Mesodermal cell (in vitro differentiated cells): ENCODE measurements at regions not wholly inside any gene's neighbourhood (a gene's known extent, or its start where the extent isn't known, plus 50 kb on each side); places are given as distances from the start of the nearest gene placed in this dataset.
"Not testable (repeated sequence)": the region's sequence is repeated elsewhere in the genome, so short reads cannot be mapped to it uniquely, and the experiment has no call there.

ENCODE experiments used
- H3K27ac ChIP-seq: 2 replicates; pipeline ENCODE4 v1.7.0; 2013; ENCODE audit warnings: mild to moderate bottlenecking, low read depth, low read length, moderate library complexity; ENCODE audit not compliant: severe bottlenecking
- H3K36me3 ChIP-seq: 2 replicates; pipeline ENCODE4 v1.7.1; 2013; ENCODE audit warnings: mild to moderate bottlenecking, low read length, moderate library complexity; ENCODE audit not compliant: control insufficient read depth, insufficient read depth
- H3K4me1 ChIP-seq: one replicate; pipeline ENCODE4 v1.7.1; 2013; ENCODE audit warnings: mild to moderate bottlenecking, low read length; ENCODE audit not compliant: insufficient read depth, control insufficient read depth, poor library complexity, severe bottlenecking
- H3K4me3 ChIP-seq: 2 replicates; pipeline ENCODE4 v1.7.0; 2013; ENCODE audit warnings: low read length, control low read depth, mild to moderate bottlenecking; ENCODE audit not compliant: insufficient read depth, poor library complexity, severe bottlenecking; ENCODE audit errors: extremely low read depth
- H3K9me3 ChIP-seq: 2 replicates; pipeline ENCODE4 v1.7.1; 2013; ENCODE audit warnings: mild to moderate bottlenecking, low read length, moderate library complexity; ENCODE audit not compliant: control insufficient read depth
- WGBS, 2 experiments: methylation state at CpG; one replicate each; pipeline ENCODE4 v1.1.5; 2013; ENCODE audit warnings: missing lambda C conversion rate in 2 of 2; ENCODE audit not compliant: insufficient coverage in 2 of 2; 5-methylcytosine and 5-hydroxymethylcytosine counted together

DNA sequence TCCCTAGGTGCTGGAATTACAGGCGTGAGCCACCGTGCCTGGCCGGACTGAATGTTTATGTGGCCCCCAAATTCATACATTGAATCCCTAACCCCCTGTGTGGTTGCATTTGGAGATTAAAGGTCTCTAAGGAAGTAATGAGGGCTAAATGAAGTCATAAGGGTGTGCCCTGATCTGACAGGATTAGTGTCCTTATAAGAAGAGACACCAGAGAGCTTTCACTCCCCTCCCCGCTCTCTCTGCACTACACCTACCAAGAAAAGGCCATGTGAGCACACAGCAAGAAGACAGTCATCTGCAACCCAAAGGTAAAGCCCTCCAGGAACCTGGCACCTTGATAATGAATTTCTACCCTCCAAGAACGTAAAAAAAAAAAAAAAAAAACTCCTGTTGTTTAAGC is 212.1 kb upstream of the CAND1 start:
- Histone ChIP-seq H3K4me1 (peaks cover 2% of the 10 kb centered on the region), H3K36me3 (no peaks in the 10 kb centered on the region), H3K27ac (no peak overlapping the region), H3K9me3 (no peaks in the 10 kb centered on the region), H3K4me3 (no peak overlapping the region)
- 100% methylated on average over 3 of the region's 5 CpGs; no CpG with 5 or more reads in 1 of the 2 experiments for WGBS, 2 experiments

GRCh38 chr12:67062193-67062592 is 207.0 kb upstream of the CAND1 start:
- no peaks in the 10 kb centered on the region for H3K4me1 ChIP-seq
- H3K9me3 ChIP-seq = no peaks in the 10 kb centered on the region
- 100% methylated on average over 1 of the region's 2 CpGs; no CpG with 5 or more reads in 1 of the 2 experiments for WGBS, 2 experiments
- no peak overlapping the region for H3K4me3 ChIP-seq
- H3K27ac ChIP-seq = no peak overlapping the region
- no peaks in the 10 kb centered on the region for H3K36me3 ChIP-seq

DNA sequence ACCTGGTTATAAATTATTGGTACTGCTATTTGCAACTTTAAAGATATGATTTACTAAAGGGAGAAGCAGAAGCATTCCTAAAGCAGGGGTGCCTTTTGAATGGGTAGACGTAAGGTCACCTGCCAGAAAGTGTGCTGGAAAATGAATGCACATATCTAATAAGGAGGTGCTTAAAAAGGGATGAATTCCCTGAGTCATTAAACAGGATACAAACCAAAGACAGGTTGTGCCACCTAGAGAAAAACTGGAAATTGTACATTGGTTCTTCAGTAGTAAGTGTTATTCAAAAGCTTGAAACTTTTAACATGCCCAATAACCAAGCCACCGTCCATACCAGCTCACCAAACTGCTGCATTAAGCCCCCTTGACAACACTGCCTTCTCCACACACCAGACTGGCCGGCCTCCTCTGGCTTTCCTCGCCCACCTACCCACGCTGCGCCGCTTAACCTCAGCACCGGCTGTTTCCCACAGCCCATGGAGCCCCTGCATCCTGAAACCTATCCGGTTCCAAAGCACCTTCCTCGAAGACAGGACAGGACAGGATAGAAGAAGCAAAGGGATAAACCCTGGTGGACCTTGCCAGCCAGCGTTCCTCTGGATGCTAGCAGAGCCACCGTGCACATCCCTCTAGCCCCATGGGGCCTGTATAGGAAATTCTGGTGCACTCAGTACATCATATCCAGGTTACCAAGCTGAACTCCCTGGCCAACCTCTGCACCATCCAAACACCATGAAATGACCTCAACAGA is 201.5 kb upstream of the CAND1 start:
- H3K27ac ChIP-seq = no peak overlapping the region
- no peaks in the 10 kb centered on the region for H3K9me3 ChIP-seq
- 28 to 31% methylated on average over 10 to 11 of the region's 12 CpGs for WGBS, 2 experiments
- H3K4me1 ChIP-seq = peaks cover 11% of the 10 kb centered on the region
- no peaks in the 10 kb centered on the region for H3K36me3 ChIP-seq
- H3K4me3 ChIP-seq = peak overlapping the region; percentile 53

DNA sequence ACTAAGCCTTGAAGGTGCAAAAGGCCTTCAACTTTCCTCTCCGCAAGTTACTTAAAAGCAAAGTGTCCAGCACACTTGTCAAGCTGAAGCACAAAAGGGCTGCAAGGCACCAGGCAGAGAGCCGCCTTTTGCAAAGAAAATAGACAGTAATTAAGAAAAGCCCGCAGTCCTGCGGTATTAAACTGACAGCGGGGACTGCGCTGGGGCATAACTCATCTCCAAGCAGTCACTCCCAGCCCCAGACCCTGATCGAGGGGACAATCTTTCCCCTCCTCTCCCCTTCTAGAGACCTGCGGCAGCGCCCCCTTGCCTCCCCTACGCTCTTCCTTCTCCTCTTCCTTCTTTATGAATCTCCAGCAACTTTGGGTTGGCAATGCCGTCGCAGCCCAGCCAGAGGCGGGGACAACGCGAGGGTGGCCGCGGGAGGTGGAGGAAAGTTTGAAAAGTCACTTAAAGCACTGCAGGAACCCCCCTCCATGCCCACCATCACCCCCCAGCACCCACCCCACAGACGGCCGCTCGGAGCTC is 200.9 kb upstream of the CAND1 start:
- H3K27ac ChIP-seq = no peak overlapping the region
- H3K4me1 ChIP-seq = peaks cover 11% of the 10 kb centered on the region
- no peaks in the 10 kb centered on the region for H3K9me3 ChIP-seq
- 3% methylated on average over 6 to 10 of the region's 20 CpGs for WGBS, 2 experiments
- no peaks in the 10 kb centered on the region for H3K36me3 ChIP-seq
- H3K4me3 ChIP-seq = peak overlapping the region; percentile 53

- Histone ChIP-seq H3K27ac (peak overlapping the region; percentile 56), H3K36me3 (no peaks in the 10 kb centered on the region), H3K4me3 (peak overlapping the region; percentile 53), H3K4me1 (peaks cover 11% of the 10 kb centered on the region), H3K9me3 (no peaks in the 10 kb centered on the region)
- WGBS, 2 experiments = 0% methylated on average over 28 to 47 of the region's 81 CpGs
Observed at GRCh38 chr12:67068761-67069450, 200.3 kb upstream of the CAND1 start.

DNA sequence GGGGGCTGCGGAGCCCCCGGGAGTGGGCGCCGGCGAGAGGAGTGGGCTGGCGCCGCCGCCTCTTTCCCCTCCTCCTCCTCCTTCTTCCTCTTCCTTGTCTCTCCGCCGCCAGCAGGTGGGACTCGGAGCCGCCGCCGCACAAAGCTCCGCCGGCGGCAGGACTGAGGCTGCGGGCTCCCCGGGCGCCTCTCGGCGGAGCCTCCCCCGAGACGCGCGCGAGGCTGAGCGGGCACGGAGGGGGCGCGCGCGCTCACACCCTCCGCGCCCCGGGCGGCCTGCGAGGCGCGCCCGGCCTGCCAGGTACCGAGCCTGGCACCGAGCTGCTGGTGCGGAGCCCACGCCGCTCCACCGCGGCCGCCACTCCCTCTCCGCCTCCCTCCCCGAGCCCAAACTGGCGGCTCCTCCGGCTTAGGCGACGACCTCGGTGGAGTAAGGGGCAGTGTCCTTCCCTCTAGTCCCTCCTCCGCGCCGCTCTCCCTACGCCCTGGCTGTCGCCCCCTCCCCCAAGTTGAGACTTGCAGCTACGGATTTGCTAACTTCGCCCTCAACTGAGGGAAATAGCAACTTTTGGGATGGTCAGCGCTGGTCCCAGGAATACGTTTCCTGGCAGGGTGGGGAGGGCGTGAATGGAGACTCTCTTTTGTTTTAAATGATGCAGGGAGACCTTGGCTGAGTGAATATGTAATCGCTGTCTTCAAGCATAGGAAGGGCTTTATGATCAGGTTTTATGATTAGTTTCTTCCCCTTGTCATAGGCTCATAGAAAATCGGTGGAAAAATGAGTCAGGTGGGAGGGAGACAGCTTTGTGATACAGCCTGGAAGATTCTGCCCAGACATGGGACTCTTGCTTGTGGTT is 199.5 kb upstream of the CAND1 start:
- Histone ChIP-seq H3K27ac (no peak overlapping the region), H3K36me3 (no peaks in the 10 kb centered on the region), H3K4me3 (peak overlapping the region; percentile 53), H3K4me1 (peaks cover 11% of the 10 kb centered on the region), H3K9me3 (no peaks in the 10 kb centered on the region)
- 0 to 1% methylated on average over 37 to 60 of the region's 68 CpGs for WGBS, 2 experiments

DNA sequence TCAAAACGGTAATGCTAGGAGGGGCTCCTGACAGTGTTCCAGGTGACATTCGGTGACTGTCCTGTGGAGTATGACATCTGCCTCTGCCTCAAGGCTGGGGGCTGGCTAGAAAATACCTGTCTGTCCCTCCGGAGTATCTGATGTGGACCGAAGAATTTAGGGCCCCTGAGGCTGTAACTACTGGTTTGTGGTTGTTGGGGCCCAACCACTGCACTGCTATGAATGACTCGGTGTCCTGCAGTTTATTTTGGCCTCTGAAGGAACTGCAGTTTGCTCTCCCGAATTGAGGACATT is 198.9 kb upstream of the CAND1 start:
- H3K4me1 ChIP-seq = peaks cover 11% of the 10 kb centered on the region
- H3K4me3 ChIP-seq = peak overlapping the region; percentile 53

DNA sequence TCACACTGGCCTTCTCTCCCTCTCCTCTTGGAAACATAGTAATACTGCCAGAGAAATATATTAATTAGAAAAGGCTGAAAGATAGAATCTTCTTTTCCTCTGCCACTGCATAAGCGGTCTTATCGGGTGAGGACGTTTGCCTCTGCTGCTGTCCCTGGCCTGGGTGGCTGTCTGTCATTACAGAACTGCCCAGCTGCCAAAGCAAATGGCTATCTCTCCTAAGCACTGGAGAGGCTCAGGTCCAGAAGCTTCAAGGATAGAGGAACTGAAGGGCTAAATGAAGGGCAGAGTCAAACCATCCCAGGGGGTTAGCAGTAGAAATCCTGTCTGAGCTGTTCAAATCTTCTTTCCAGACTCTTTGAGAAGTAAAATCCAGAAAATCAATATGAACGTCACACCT is 198.6 kb upstream of the CAND1 start:
- Histone ChIP-seq H3K36me3 (no peaks in the 10 kb centered on the region), H3K4me1 (peaks cover 11% of the 10 kb centered on the region), H3K4me3 (no peak overlapping the region), H3K27ac (no peak overlapping the region), H3K9me3 (no peaks in the 10 kb centered on the region)
- WGBS, 2 experiments = 85 to 88% methylated on average over 4 of the region's 4 CpGs

More for the DNA sequence above, 198.9 kb upstream of the CAND1 start:
- Histone ChIP-seq H3K27ac (no peak overlapping the region), H3K9me3 (no peaks in the 10 kb centered on the region), H3K36me3 (no peaks in the 10 kb centered on the region)
- 37 to 43% methylated on average over 3 to 5 of the region's 6 CpGs for WGBS, 2 experiments

DNA sequence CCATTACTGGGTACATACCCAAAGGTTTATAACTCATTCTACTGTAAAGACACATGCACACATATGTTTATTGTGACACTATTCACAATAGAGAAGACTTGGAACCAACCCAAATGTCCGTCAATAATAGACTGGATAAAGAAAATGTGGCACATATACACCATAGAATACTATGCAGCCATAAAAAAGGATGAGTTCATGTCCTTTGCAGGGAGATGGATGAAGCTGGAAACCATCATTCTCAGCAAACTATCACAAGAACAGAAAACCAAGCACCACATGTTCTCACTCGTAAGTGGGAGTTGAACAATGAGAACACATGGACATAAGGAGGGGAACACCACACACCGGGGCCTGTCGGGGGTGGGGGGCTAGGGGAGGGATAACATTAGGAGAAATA is 196.9 kb upstream of the CAND1 start:
- H3K4me3 ChIP-seq, H3K9me3 ChIP-seq, H3K27ac ChIP-seq, H3K36me3 ChIP-seq: not testable (repeated sequence)
- no CpG with 5 or more reads among the region's 4 CpGs for WGBS, 2 experiments
- peaks cover 11% of the 10 kb centered on the region for H3K4me1 ChIP-seq

DNA sequence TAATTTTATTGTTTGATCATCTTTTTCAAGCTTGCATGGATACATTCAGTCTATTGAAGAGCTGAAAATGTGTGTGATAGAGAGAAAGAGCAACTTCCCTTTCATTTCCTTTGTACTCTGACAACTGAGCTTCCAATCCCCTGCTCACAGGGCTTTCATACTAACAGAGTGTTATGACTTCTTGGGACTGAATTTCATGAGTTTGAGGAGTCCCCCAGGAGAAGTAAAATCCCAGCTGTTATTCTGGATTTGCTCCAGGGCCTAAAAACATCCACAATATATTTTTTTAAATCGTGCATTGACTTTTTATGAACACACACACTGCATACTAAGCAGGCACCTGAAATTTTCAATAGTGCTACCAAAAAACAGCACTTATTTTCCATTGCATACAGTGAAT is 195.8 kb upstream of the CAND1 start:
- Histone ChIP-seq H3K27ac (no peak overlapping the region), H3K4me1 (peaks cover 6% of the 10 kb centered on the region), H3K4me3 (no peak overlapping the region), H3K36me3 (no peaks in the 10 kb centered on the region), H3K9me3 (no peaks in the 10 kb centered on the region)
- WGBS, 2 experiments = 73 to 90% methylated on average over 1 of the region's 1 CpG
